ENCODE measurements at regions not wholly inside any gene's neighbourhood (a gene's known extent, or its start where the extent isn't known, plus 50 kb on each side); places are given as distances from the start of the nearest gene placed in this dataset.

GRCh38 chr6:133583907-133584427 lies 304.9 kb upstream of the TCF21 start:
- intact Hi-C loops (cut with DNase I), result no loop called here
- DNase-seq, result no peak

- no peak for DNase-seq
- intact Hi-C loops (cut with DNase I), result no loop called here
Measured at GRCh38 chr6:133584823-133585222, 304.1 kb upstream of the TCF21 start.

- intact Hi-C loops (cut with DNase I), result no loop called here
- no peak for DNase-seq
Measured at GRCh38 chr6:133585978-133586377, 302.9 kb upstream of the TCF21 start.

DNA sequence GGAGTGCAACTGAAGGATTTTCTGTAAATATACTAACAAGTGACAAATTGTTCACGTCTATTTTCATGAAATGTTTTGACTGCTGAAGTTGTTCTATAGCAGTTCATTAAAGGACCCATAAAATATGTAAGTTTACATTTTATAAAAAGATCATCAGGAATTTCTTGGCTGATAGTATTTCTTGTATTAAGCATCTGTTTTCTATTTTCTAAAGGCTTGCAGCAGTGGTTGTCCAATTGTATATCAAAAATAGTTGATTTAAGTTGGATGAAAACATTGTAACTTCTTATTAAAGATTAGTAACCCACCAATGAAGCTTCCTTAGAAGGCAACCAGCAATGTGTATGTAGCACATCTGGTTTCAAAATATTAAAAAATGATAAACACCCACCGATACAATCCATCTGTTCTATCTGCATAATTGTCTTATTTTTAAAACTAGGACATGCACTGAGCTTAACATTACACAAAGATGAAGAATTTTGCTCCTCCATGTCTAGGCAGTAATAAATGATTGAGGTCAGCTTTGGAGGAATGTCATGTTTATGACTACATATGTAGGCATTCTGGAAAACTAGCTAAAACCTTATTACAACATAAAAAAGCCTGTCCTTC lies 301.3 kb upstream of the TCF21 start:
- no peak for DNase-seq
- intact Hi-C loops (cut with DNase I), result no loop called here

- DNase-seq, result no peak
- intact Hi-C loops (cut with DNase I), result no loop called here
Measured at GRCh38 chr6:133590196-133590595, 298.7 kb upstream of the TCF21 start.

DNA sequence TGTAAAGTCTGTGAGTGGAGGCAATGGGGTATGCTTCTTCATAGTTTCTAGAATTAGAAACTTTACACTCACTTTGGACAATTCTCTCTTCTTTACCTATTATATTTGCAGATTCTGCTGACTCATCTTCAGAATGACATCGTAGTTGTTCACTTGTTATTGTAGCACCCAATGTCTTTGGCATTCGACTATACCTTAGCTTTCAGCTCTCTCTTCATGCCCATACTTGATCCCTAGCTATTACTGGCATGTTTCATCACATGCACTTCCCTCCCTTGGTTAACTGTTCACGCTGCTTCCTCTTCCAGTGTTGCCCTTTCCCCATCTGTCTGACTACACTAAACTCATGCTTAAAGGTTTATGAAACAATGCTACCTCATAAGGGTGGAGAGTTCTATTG lies 298.1 kb upstream of the TCF21 start:
- DNase-seq, result no peak
- intact Hi-C loops (cut with DNase I), result no loop called here

GRCh38 chr6:133591275-133591674 lies 297.6 kb upstream of the TCF21 start:
- DNase-seq, result no peak
- intact Hi-C loops (cut with DNase I), result no loop called here

DNA sequence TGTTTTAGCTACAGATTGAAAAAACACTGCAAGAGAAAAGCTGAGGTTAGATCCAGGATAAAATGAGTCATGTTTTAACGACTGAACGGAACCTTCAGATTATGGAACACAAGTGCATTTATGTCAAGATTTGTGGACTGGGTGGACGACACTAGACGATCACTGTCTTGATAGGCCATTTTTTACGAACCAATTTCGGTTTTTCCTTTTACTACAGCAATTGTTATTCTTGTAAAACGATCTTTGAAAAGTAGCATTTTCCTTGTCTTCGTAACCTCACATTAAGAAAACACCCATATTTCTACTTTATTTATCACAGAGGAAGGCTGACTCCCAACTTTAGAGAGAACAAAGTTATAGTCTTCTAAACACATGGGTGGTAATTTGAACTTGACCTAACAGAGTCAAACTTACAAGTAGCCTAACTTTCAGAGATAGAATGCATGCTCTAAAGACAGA lies 294.2 kb upstream of the TCF21 start:
- intact Hi-C loops (cut with DNase I), result no loop called here
- DNase-seq, result no peak

DNA sequence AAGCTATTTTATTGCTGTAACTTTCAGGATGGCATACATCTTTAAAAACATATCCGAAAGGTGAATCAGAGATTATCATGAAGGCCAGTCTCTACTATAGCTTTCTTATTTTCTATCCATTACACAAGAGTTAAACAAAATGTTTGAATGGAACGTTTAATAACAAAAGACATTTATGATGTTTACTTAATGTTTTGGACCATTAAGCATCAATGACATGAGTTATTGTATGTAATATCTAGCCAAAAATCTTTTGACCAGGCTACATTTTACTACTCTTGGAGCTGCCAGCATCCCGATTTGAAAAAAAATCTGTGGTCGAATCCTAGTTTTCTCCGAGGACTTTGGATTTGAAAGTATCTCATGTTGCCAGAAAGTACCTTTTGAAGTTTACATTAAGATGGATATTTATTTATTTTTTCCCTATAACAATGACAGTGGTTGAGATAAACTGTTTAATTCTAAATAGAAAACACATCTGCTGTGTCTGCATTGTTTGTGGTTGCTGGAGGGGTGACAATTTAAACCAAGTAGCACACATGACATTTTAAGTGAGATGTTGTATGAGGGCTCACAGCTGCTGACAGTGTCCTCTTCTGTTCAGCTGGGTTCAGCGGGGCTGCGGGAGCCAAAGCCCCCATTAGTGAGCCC lies 293.7 kb upstream of the TCF21 start:
- intact Hi-C loops (cut with DNase I), result no loop called here
- DNase-seq, result peak in 1 of 10 donors; percentile 50

GRCh38 chr6:133606852-133607251 lies 282.1 kb upstream of the TCF21 start:
- intact Hi-C loops (cut with DNase I), result no loop called here
- no peak for DNase-seq

GRCh38 chr6:133608620-133609019 lies 280.3 kb upstream of the TCF21 start:
- DNase-seq, result no peak
- intact Hi-C loops (cut with DNase I), result no loop called here

DNA sequence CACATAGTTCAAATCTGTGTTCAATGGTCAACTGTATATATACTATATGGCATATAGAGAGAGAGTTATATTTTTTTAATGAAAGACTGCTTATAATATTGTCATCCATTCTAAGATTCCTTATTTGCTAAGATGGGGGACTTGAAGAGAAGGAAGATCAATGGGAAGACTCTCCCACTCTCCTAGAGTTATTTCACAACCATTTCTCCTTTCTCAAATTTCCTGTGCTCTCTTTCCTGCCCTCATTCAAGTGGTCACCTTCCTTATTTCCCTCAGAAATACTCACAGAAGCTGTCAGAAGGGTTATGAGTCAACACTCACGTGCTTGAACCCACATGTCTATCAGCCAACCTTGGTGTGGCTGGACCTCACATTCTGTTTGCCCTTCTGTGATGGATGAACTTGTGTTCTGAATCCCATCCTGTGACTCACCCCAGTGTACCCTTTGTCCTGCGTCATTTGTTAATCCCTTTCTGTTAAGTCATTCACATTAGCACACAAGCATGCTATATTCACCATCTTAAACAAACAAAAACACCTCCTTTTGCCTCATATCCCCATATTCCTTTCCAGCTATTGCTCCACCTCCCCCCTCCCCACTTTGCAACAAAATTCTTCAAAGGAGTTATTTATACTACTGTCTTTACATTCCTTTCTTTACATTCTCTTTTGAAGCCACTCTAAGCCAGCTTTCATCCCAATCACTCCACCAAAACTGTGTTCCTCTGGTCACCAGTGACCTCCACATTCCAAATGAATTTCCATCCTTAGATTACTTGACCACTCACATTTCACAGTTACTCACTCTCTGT lies 279.3 kb upstream of the TCF21 start:
- no peak for DNase-seq

GRCh38 chr6:133610227-133610840 lies 278.6 kb upstream of the TCF21 start:
- intact Hi-C loops (cut with DNase I), result no loop called here
- DNase-seq, result no peak

More for the DNA sequence above, 279.3 kb upstream of the TCF21 start:
- intact Hi-C loops (cut with DNase I), result no loop called here

GRCh38 chr6:133610971-133611370 lies 277.9 kb upstream of the TCF21 start:
- intact Hi-C loops (cut with DNase I), result no loop called here
- no peak for DNase-seq

GRCh38 chr6:133612459-133612858 lies 276.5 kb upstream of the TCF21 start:
- intact Hi-C loops (cut with DNase I), result no loop called here
- no peak for DNase-seq

- DNase-seq, result no peak
- intact Hi-C loops (cut with DNase I), result no loop called here
Measured at GRCh38 chr6:133613211-133613610, 275.7 kb upstream of the TCF21 start.

DNA sequence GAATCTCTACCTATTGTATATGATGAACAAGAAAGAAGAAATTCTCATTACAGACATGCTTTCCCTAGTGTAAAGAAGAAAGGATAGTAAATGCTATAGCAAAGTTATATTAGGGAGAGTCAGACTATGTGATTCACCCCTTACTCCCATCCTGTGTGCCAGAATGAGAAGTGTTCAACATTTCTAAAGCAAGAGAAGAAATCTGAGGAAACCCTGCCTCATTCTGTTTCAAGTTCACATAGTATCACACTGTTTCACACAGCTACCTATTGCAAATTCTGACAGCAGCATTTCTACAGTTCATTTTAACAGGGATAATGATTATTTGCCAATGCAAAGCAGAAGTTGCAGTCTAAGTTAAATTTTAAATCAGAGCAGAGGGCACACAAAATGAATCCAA lies 267.2 kb upstream of the TCF21 start:
- DNase-seq, result no peak
- intact Hi-C loops (cut with DNase I), result no loop called here

GRCh38 chr6:133623065-133623464 lies 265.8 kb upstream of the TCF21 start:
- intact Hi-C loops (cut with DNase I), result no loop called here
- DNase-seq, result no peak

DNA sequence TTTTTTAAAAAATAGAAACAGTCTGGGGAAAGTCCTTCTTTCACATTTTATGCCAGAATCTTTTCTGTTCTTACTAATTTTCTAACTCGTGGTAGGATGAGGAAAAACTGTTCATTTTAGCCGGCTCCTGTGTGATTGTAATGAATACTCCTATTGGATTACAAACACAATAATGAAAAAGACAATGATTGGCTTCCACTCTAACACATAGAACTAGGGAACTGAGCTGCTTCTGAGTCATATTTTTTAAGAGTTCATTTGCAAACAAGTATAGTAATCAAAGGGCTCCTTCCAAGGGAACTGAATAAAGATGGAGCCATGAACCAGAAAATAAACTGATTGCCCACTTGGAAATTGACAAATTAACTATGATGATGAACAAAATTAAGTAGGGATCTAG lies 265.3 kb upstream of the TCF21 start:
- no peak for DNase-seq
- intact Hi-C loops (cut with DNase I), result no loop called here

GRCh38 chr6:133626096-133626666 lies 262.7 kb upstream of the TCF21 start:
- intact Hi-C loops (cut with DNase I), result no loop called here
- no peak for DNase-seq

DNA sequence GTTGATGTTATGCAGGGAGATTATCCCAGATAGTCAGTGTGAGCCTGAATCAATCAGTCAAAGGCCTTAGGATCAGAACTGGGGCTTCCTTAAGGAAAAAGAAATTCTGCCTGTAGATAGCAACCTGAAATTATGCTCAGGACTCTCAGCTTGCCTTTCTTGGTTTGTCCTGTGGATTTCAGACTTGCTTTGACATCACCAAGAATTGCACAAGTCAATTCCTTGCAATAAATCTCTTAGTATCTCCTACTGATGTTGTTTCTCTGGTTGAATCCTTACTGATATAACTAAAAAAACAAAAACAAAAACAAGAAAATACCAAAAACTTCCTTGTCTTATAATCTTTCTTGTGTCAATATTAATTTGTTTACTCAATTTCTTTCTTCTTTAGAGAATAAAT lies 258.9 kb upstream of the TCF21 start:
- intact Hi-C loops (cut with DNase I), result no loop called here
- no peak for DNase-seq
